ENCODE measurements at regions not wholly inside any gene's neighbourhood (a gene's known extent, or its start where the extent isn't known, plus 50 kb on each side); places are given as distances from the start of the nearest gene placed in this dataset. TPM values are rescaled to one million over a fixed set of nuclear protein-coding genes. Genes with fewer than 3 reads are reported as not detected.

DNA sequence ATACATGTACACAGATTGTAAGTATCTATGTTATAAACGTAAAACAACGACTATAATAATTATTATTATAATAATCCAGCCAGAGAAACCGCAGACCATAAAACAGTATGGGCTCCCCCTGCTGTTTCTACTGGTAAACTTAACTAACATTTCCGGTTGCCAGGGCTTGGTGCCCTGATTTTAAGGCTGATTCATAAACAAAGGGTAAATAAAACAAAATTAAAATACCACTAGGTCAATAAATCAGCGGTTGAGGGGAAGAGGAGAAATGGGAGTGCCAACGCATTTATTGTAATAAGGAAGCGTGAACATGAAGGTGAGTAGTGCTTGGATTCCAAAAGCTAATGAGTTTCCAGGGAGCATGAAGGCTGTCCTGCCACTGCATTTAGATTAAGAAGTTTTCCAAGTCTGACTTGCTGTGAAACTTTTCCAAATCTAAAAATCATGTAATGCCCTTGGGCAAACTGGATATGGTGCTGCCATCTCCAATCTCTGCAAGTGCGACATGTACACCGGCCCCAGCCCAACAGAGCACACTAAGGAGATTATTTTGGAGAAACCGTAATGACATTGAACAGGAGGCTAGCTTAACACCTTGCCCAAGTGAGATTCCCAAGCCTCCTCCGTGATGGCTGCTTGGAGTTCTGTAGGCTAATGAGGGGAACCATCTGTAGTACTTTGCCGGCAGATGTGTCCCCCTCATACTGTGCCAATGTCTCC lies 50.7 kb upstream of the HNRNPA3 start:
- ChIA-PET POLR2A (ENCODE audit: unreplicated experiment) (interaction anchor here (0.6 kb wide), 1 partner anchor 1035 kb away, joined by 3 read pairs; no protein-coding TSS in a partner anchor), CTCF (interaction anchor here (0.7 to 1.2 kb wide), 3 partner anchors 12 to 172 kb away, joined by 3 to 4 read pairs (median 3); no protein-coding TSS in a partner anchor)
- no peaks in the 10 kb centered on the region for H3K27me3 ChIP-seq (ENCODE audit: insufficient read depth, low read depth)
- no peaks in the 10 kb centered on the region for H3K36me3 ChIP-seq (ENCODE audit: low read depth)
- H3F3A ChIP-seq (ENCODE audit: insufficient read depth, low read depth) = peaks cover 21% of the 10 kb centered on the region
- no peaks in the 10 kb centered on the region for H3K9me2 ChIP-seq (ENCODE audit: insufficient read depth)
- no peaks in the 10 kb centered on the region for H3K9me3 ChIP-seq (ENCODE audit: insufficient read depth, low read depth)
- no TSS peak for BruUV-seq (replicated peaks)
- H3K4me3 ChIP-seq = peak overlapping the region; percentile 20; the same call in 1 of the 2 replicates
- H3K4me1 ChIP-seq (replicated peaks; ENCODE audit: insufficient read depth) = peaks cover 38% of the 10 kb centered on the region
- intact Hi-C loops (cut with micrococcal nuclease; ENCODE audit: unreplicated experiment) = loop anchor here (2.0 to 10.0 kb wide), 3 partner anchors 393 to 1035 kb away; a partner anchor contains a TSS
- H2AFZ ChIP-seq = peak overlapping the region; percentile 59; the same call in 1 of the 2 replicates
- peak; percentile 44 to 79 for DNase-seq
- H3K27ac ChIP-seq = no peak overlapping the region
- H3K79me2 ChIP-seq (ENCODE audit: low read depth) = no peaks in the 10 kb centered on the region
- peak overlapping the region; percentile 57 for H3K4me2 ChIP-seq
- H4K20me1 ChIP-seq (ENCODE audit: insufficient read depth) = no peaks in the 10 kb centered on the region
- TF ChIP-seq, protein P1, sequence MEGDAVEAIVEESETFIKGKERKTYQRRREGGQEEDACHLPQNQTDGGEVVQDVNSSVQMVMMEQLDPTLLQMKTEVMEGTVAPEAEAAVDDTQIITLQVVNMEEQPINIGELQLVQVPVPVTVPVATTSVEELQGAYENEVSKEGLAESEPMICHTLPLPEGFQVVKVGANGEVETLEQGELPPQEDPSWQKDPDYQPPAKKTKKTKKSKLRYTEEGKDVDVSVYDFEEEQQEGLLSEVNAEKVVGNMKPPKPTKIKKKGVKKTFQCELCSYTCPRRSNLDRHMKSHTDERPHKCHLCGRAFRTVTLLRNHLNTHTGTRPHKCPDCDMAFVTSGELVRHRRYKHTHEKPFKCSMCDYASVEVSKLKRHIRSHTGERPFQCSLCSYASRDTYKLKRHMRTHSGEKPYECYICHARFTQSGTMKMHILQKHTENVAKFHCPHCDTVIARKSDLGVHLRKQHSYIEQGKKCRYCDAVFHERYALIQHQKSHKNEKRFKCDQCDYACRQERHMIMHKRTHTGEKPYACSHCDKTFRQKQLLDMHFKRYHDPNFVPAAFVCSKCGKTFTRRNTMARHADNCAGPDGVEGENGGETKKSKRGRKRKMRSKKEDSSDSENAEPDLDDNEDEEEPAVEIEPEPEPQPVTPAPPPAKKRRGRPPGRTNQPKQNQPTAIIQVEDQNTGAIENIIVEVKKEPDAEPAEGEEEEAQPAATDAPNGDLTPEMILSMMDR (conservative IDR thresholded peaks at IDR 0.05) = peak; percentile 88
- TF ChIP-seq EZH2 (IDR thresholded peaks at IDR 0.05; ENCODE audit: low read depth) = no peak

Small RNA genes lying in the stretch of these regions (microRNA-seq; reads per million reads assigned to microRNA genes)
- gene MIR1246 (ENCODE audit: borderline number of aligned reads, borderline replicate concordance) = not detected

All from PC-9 (cell line).